SK-N-SH (cell line): ENCODE measurements at regions not wholly inside any gene's neighbourhood (a gene's known extent, or its start where the extent isn't known, plus 50 kb on each side); places are given as distances from the start of the nearest gene placed in this dataset.

Experiments
- CTCF ChIA-PET: fragments of 300-600, 350-600 bp; formaldehyde crosslinking; extraction: SDS; loops from one replicate; lab custom pipeline; 2021; lab: Yijun Ruan, JAX
- POLR2A ChIA-PET: fragments of 350-600 bp; sonication (Branson Sonifier 250); formaldehyde crosslinking; extraction: SDS; loops from one replicate; lab custom pipeline; 2020; ENCODE audit warnings: antibody characterized with exemption, inconsistent platforms; lab: Yijun Ruan, JAX
- DNase-seq: peaks from one replicate; pipeline ENCODE4 v3.0.0; 2012
- H2AFZ ChIP-seq: fragments of 200-600 bp; sonication (generic); 2 replicates; pipeline ENCODE4 v1.8.1; 2016; ENCODE audit warnings: antibody characterized with exemption, mild to moderate bottlenecking, low read depth
- H3F3A ChIP-seq: fragments of 200-600 bp; sonication (generic); replicated peaks from 2 replicates; pipeline ENCODE3; 2016; ENCODE audit warnings: antibody characterized with exemption, mild to moderate bottlenecking; ENCODE audit not compliant: insufficient read depth
- H3K27ac ChIP-seq, 2 experiments: fragments of 200-500 bp in 1 of 2; fragments of 200-600 bp in 1 of 2; sonication (Bioruptor generic) in 1 of 2; sonication (generic), shearing (Covaris generic) in 1 of 2; 2 replicates each; pipeline versions ENCODE4 v1.5.1 to v1.6.1; 2014 to 2016; ENCODE audit warnings: low read depth in 2 of 2, inconsistent platforms in 1 of 2, low read length in 1 of 2, mild to moderate bottlenecking in 1 of 2, mixed read lengths in 1 of 2
- H3K27me3 ChIP-seq: fragments of 200-600 bp; sonication (generic), shearing (Covaris generic); 2 replicates; pipeline ENCODE4 v1.6.1; 2016; ENCODE audit warnings: mixed run types; ENCODE audit not compliant: insufficient read depth
- H3K36me3 ChIP-seq, 2 experiments: fragments of 200-500 bp in 1 of 2; fragments of 200-600 bp in 1 of 2; sonication (Bioruptor generic) in 1 of 2; sonication (generic) in 1 of 2; replicated peaks in 1 of 2; 2 replicates each; pipeline versions ENCODE3 to v1.5.1; 2014 to 2016; ENCODE audit warnings: low read length in 1 of 2, mild to moderate bottlenecking in 1 of 2; ENCODE audit not compliant: insufficient read depth in 2 of 2, control insufficient read depth in 1 of 2
- H3K4me1 ChIP-seq, 2 experiments: fragments of 200-500 bp in 1 of 2; fragments of 200-600 bp in 1 of 2; sonication (Bioruptor generic) in 1 of 2; sonication (generic), shearing (Covaris generic) in 1 of 2; 2 replicates each; pipeline versions ENCODE4 v1.5.1 to v1.6.1; 2014 to 2016; ENCODE audit warnings: low read depth in 1 of 2, low read length in 1 of 2, mixed run types in 1 of 2; ENCODE audit not compliant: insufficient read depth in 2 of 2, control insufficient read depth in 1 of 2
- H3K4me2 ChIP-seq: fragments of 200-600 bp; sonication (generic), shearing (Covaris generic); 2 replicates; pipeline ENCODE4 v1.6.1; 2017; ENCODE audit warnings: mixed run types
- H3K4me3 ChIP-seq, 2 experiments: fragments of 200-500 bp in 1 of 2; fragments of 200-600 bp in 1 of 2; sonication (Bioruptor generic) in 1 of 2; sonication (generic), shearing (Covaris generic) in 1 of 2; 2 replicates each; pipeline versions ENCODE4 v1.5.1 to v1.8.1; 2014 to 2016; ENCODE audit warnings: low read depth in 2 of 2, inconsistent platforms in 1 of 2, low read length in 1 of 2, mild to moderate bottlenecking in 1 of 2, mixed read lengths in 1 of 2, moderate library complexity in 1 of 2
- H3K79me2 ChIP-seq: fragments of 200-600 bp; sonication (generic); 2 replicates; pipeline ENCODE4 v1.8.1; 2017; ENCODE audit warnings: mild to moderate bottlenecking; ENCODE audit not compliant: insufficient read depth
- H3K9ac ChIP-seq: fragments of 200-600 bp; sonication (generic); 2 replicates; pipeline ENCODE4 v1.6.1; 2017; ENCODE audit warnings: mixed run types
- H3K9me2 ChIP-seq: fragments of 200-600 bp; sonication (generic); 2 replicates; pipeline ENCODE4 v1.6.1; 2017; ENCODE audit warnings: mixed run types
- H3K9me3 ChIP-seq: fragments of 200-600 bp; sonication (generic); 2 replicates; pipeline ENCODE4 v1.6.1; 2017; ENCODE audit warnings: mixed run types, mild to moderate bottlenecking, moderate library complexity
- H4K20me1 ChIP-seq: fragments of 200-600 bp; sonication (generic); 2 replicates; pipeline ENCODE4 v1.6.1; 2017; ENCODE audit warnings: mild to moderate bottlenecking, mixed run types; ENCODE audit not compliant: insufficient read depth
- CHD2 ChIP-seq: fragments of 150-350 bp; IDR thresholded peaks from 2 replicates; pipeline ENCODE4 v1.6.1; 2018; ENCODE audit warnings: low read length; ENCODE audit not compliant: partially characterized antibody
- CTCF ChIP-seq: fragments of 200-600 bp; sonication (generic); IDR thresholded peaks from 2 replicates; pipeline ENCODE4 v1.6.1; 2017; ENCODE audit warnings: antibody characterized with exemption, mild to moderate bottlenecking, moderate library complexity
- EZH2phosphoT487 ChIP-seq: fragments of 200-600 bp; sonication (generic); IDR thresholded peaks from 2 replicates; pipeline ENCODE4 v1.6.1; 2017; ENCODE audit warnings: low read depth, mixed run types, mild to moderate bottlenecking, antibody characterized with exemption, moderate library complexity, borderline replicate concordance
- FOXJ3 ChIP-seq: sonication (generic); formaldehyde crosslinking; IDR thresholded peaks from 2 replicates; pipeline ENCODE4 v1.5.1; 2020; ENCODE audit warnings: mild to moderate bottlenecking, missing genetic modification reagents
- FOXM1 ChIP-seq: IDR thresholded peaks from 2 replicates; pipeline ENCODE4 v1.4.0; 2012; ENCODE audit warnings: low read depth, mild to moderate bottlenecking
- GATA2 ChIP-seq: sonication (generic); formaldehyde crosslinking; IDR thresholded peaks from 2 replicates; pipeline ENCODE4 v1.5.0; 2020; ENCODE audit warnings: mild to moderate bottlenecking, missing genetic modification reagents
- NRF1 ChIP-seq: IDR thresholded peaks from 2 replicates; pipeline ENCODE4 v1.6.1; 2012; ENCODE audit warnings: low read depth, mild to moderate bottlenecking, low read length
- SMC3 ChIP-seq: IDR thresholded peaks from 2 replicates; pipeline ENCODE4 v1.6.1; 2012; ENCODE audit warnings: low read depth, low read length, improper control_type of control experiment
- TEAD4 ChIP-seq: IDR thresholded peaks from 2 replicates; pipeline ENCODE4 v1.4.0; 2012; ENCODE audit warnings: mild to moderate bottlenecking, borderline replicate concordance; ENCODE audit not compliant: insufficient read depth
- ZBTB33 ChIP-seq: IDR thresholded peaks from 2 replicates; pipeline ENCODE4 v1.4.0; 2012; ENCODE audit warnings: low read depth, borderline replicate concordance
- WGBS: methylation state at CpG from one replicate; pipeline ENCODE4 v1.1.6; 2017; ENCODE audit warnings: low lambda C conversion rate; 5-methylcytosine and 5-hydroxymethylcytosine counted together
- TF ChIP-seq, protein P1 (sequence below): fragments of 150-350 bp; IDR thresholded peaks from 2 replicates; pipeline ENCODE4 v1.6.1; 2016; ENCODE audit warnings: mild to moderate bottlenecking, low read depth, low read length

DNA sequence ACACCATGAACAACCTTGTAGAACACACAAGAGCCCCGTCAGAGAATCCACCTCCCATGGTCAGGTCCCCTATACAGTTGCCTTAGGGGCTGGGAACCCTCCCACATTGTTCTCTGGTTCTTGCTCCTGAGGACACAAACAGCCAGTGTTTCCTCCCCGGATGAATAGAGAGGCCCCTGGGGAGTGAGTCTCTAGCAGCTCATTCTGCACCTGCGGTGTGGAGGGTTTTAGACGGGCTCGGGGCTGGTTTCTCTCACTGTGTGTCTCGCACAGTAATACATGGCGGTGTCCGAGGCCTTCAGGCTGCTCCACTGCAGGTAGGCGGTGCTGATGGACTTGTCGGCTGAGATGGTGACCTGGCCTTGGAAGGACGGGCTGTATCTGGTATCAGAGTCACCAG, 1052.1 kb downstream of the TMEM121 start (continued):
- TF ChIP-seq ZBTB33 = no peak
- TF ChIP-seq, protein P1, sequence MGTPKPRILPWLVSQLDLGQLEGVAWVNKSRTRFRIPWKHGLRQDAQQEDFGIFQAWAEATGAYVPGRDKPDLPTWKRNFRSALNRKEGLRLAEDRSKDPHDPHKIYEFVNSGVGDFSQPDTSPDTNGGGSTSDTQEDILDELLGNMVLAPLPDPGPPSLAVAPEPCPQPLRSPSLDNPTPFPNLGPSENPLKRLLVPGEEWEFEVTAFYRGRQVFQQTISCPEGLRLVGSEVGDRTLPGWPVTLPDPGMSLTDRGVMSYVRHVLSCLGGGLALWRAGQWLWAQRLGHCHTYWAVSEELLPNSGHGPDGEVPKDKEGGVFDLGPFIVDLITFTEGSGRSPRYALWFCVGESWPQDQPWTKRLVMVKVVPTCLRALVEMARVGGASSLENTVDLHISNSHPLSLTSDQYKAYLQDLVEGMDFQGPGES = no peak
- no peak for TF ChIP-seq SMC3
- TF ChIP-seq GATA2 (CRISPR knock-in tag) = no peak
- no peak for TF ChIP-seq TEAD4

DNA sequence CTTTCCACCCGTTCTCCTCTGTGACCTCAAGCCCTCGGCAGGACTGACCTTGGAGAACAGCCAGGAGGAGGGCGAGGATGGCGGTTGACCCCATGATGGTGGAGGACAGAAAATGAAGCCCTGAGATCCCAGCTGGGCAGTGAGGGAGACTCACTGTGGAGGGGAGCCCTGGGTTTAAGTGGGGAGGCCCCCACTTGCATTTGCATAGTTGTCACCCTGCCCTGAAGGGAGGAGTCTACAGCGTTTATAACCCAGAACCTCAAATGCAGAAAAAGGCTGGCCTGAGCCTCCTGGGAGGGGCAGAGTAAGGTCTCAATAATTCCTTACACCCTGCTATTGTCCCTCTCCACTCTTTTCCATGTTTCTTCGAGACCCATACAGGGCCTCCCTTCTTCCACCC, 1052.7 kb downstream of the TMEM121 start:
- DNase-seq = no peak
- Histone ChIP-seq H3K4me2 (no peak overlapping the region), H3K4me3 (no peak overlapping the region), H3F3A (no peaks in the 10 kb centered on the region), H2AFZ (no peak overlapping the region), H3K4me1 (no peaks in the 10 kb centered on the region), H3K9ac (no peak overlapping the region), H3K27me3 (peaks cover 22% of the 10 kb centered on the region; the same call in 1 of the 2 replicates), H4K20me1 (no peaks in the 10 kb centered on the region), H3K79me2 (no peaks in the 10 kb centered on the region), H3K9me3 (no peaks in the 10 kb centered on the region), H3K9me2 (no peaks in the 10 kb centered on the region)
- ChIA-PET CTCF (interaction anchor here (1.5 kb wide), 1 partner anchor 39 kb away, joined by 4 read pairs; no protein-coding TSS in a partner anchor), POLR2A (no interaction called here)
- no peak for TF ChIP-seq SMC3
- no peak for TF ChIP-seq NRF1
- no peak for TF ChIP-seq CHD2
- TF ChIP-seq FOXJ3 (CRISPR knock-in tag) = no peak
- TF ChIP-seq EZH2phosphoT487 = no peak
- no peak for TF ChIP-seq FOXM1
- TF ChIP-seq CTCF = no peak
- TF ChIP-seq, all 33 proteins: peak for 0
- WGBS = 6% methylated on average over 6 of the region's 6 CpGs
- H3K27ac ChIP-seq = no peak overlapping the region
- no peaks in the 10 kb centered on the region for H3K36me3 ChIP-seq
